ENCODE measurements at regions not wholly inside any gene's neighbourhood (a gene's known extent, or its start where the extent isn't known, plus 50 kb on each side); places are given as distances from the start of the nearest gene placed in this dataset.
A peak's percentile ranks its signal among the peaks of the same experiment; 100 is the strongest.

DNA sequence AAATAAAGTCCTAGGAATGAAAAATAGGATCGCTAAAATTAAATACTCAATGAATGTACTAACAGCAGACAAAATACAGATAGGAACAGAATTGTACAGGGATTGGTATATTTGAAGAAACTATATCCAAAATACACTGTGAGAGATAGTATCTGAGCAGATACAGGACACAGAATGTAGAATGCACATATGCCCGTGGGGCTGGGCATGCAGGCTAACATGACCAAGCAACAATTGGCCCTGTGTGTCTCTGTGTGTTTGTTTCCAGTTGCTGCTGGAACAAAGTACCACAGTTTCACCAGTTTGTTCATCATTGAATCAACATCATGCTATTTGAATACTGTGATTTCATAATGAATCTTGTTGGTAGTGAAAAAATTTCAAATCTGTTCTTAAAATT, 127.6 kb downstream of the PMAIP1 start:
- TF ChIP-seq, protein P1, sequence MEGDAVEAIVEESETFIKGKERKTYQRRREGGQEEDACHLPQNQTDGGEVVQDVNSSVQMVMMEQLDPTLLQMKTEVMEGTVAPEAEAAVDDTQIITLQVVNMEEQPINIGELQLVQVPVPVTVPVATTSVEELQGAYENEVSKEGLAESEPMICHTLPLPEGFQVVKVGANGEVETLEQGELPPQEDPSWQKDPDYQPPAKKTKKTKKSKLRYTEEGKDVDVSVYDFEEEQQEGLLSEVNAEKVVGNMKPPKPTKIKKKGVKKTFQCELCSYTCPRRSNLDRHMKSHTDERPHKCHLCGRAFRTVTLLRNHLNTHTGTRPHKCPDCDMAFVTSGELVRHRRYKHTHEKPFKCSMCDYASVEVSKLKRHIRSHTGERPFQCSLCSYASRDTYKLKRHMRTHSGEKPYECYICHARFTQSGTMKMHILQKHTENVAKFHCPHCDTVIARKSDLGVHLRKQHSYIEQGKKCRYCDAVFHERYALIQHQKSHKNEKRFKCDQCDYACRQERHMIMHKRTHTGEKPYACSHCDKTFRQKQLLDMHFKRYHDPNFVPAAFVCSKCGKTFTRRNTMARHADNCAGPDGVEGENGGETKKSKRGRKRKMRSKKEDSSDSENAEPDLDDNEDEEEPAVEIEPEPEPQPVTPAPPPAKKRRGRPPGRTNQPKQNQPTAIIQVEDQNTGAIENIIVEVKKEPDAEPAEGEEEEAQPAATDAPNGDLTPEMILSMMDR (conservative IDR thresholded peaks at IDR 0.05; ENCODE audit: control insufficient read depth, insufficient read depth, low read depth, low read length): no peak

DNA sequence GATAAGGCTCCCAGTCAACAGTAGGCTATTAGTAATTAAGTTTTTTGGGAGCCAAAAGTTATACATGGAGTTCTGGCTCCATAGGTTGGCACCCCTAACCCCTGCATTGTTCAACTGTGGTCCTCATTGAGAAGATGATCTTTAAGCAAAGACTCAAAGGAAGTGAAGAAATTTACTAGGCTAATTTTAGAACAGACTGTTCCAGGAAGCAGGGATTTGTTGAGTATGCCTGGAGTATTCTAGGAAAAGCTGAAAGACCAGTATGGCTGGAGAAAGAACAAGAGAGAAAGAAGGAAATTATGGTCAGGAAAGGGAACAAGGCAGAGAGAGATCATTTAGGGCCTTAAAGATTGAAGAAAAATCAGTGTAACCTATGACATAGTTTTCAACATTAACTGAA, 125.1 kb downstream of the PMAIP1 start:
- DNase-seq (ENCODE audit: low read depth): peak; percentile 10
- TF ChIP-seq, protein P1 (conservative IDR thresholded peaks at IDR 0.05; ENCODE audit: control insufficient read depth, insufficient read depth, low read depth, low read length): no peak
- H3K4me3 ChIP-seq (ENCODE audit: control insufficient read depth, low read depth, low read length): no peak overlapping the region

More for the DNA sequence above, 127.6 kb downstream of the PMAIP1 start:
- H3K4me3 ChIP-seq (ENCODE audit: control insufficient read depth, low read depth, low read length): no peak overlapping the region
- no peak for DNase-seq (ENCODE audit: low read depth)

DNA sequence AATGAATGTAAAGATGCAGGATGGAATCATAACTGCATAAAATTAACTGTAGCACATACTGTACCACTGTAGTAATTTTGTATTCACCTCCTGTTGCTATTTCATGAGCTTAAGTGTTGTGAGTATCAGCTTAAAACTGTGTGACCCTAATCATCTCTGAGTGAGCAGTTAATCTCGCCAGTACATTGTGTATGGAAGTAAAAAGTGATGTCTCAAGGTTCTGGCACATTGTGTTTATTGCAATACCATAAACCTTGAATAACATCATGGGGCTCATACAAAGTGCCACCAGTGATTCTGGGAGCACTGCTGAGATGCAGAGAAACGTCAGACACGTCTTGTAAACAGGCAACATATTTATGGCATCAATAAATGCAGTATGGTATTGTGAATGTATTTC, 124.5 kb downstream of the PMAIP1 start:
- H3K4me3 ChIP-seq (ENCODE audit: control insufficient read depth, low read depth, low read length): no peak overlapping the region
- no peak for DNase-seq (ENCODE audit: low read depth)
- TF ChIP-seq, protein P1 (conservative IDR thresholded peaks at IDR 0.05; ENCODE audit: control insufficient read depth, insufficient read depth, low read depth, low read length): no peak

DNA sequence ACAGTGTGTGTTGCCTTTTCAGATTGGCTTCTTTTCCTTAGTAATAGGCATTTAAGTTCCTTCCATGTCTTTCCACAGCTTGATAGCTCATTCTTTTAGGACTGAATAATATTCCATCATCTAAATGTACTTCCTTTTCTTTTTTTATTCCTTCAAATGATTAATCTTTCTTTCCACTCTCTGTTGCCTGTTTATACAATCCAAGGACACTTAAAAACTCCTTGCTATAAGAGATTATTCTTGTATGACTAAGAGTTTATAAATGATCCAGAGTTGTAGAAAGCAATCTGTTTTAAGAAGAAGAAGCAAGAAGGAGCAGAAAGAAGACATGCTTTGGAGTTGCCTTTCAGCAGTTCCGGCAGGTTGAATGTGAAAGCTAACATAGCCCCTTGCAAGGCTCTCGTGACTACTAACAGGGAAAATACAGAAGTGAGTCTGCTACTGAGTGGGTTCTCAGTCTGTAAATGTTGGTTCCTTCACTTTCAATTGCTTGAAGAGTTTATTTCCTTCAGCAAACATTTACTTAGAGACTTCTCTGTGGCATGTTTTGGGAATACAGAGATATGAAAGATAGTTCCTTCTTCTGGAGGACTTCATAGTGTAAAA, 123.0 kb downstream of the PMAIP1 start:
- no peak overlapping the region for H3K4me3 ChIP-seq (ENCODE audit: control insufficient read depth, low read depth, low read length)
- TF ChIP-seq, protein P1 (conservative IDR thresholded peaks at IDR 0.05; ENCODE audit: control insufficient read depth, insufficient read depth, low read depth, low read length): no peak
- no peak for DNase-seq (ENCODE audit: low read depth)

DNA sequence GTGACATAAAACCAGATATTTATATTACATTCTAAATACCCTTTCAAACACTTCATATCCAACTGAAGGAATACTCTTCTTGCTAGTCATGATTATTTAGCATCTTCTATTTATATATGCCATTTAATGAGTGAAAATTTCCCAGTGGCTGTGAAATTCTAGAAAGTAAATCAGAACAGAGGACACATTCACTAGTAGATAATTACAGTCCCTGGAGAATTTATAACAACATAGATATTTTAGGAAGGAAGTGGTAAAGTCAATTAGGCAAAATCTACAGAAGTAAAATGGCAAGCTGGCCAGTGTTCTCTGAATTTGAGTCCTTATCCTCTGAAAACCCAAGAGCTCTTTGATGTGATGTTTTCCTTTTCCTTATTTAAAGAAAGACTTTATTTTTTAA, 121.8 kb downstream of the PMAIP1 start:
- TF ChIP-seq, protein P1 (conservative IDR thresholded peaks at IDR 0.05; ENCODE audit: control insufficient read depth, insufficient read depth, low read depth, low read length): no peak
- DNase-seq (ENCODE audit: low read depth): no peak

DNA sequence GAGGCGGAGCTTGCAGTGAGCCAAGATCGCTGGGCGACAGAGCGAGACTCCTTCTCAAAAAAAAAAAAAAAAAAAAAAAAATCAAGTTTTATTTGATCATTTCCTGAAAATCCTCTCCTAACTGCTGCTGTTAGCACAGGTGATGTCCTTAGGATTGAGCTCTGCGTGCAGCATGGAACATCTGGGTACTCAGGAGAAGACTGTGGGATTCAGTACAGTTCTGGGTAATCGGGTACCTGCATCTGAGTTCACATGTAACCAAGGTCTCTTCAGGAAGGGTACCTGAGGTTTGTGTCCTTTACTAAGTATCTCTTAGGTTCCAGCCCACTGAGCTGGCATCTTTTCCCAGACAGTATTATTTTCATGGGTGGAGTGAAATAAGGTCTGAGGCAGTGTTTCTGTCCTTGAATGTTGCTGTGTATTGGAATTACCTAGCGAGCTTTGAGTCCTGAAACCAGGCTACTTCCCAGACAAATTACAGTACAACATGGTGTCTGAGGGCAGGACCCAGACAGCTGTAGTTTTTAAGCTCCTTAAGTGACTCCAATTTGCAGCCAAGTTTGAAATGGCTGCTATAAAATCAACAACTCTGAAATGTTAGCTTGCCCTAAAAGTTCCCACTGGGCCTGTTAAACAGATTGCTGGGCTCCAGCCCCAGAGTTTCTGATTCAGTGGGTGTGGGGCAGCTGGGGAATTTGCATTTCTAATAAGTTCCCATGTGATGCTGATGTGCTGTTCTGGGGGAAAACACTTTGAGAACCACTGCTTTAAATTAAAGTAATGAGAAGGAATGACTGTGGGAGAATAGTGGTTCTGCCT, 120.5 kb downstream of the PMAIP1 start:
- TF ChIP-seq, protein P1 (conservative IDR thresholded peaks at IDR 0.05; ENCODE audit: control insufficient read depth, insufficient read depth, low read depth, low read length): no peak
- peak; percentile 16 for DNase-seq (ENCODE audit: low read depth)
- no peak overlapping the region for H3K4me3 ChIP-seq (ENCODE audit: control insufficient read depth, low read depth, low read length)

More for the DNA sequence above, 121.8 kb downstream of the PMAIP1 start:
- H3K4me3 ChIP-seq (ENCODE audit: control insufficient read depth, low read depth, low read length): no peak overlapping the region
